T-helper 2 cell (primary cell): ENCODE measurements at regions not wholly inside any gene's neighbourhood (a gene's known extent, or its start where the extent isn't known, plus 50 kb on each side); places are given as distances from the start of the nearest gene placed in this dataset.
"Not testable (repeated sequence)": the region's sequence is repeated elsewhere in the genome, so short reads cannot be mapped to it uniquely, and the experiment has no call there.

Experiments
- DNase-seq, 5 experiments: peaks; one replicate each; pipeline versions ENCODE4 v3.0.0 to v3.0.0-alpha.2; 2012 to 2022

DNA sequence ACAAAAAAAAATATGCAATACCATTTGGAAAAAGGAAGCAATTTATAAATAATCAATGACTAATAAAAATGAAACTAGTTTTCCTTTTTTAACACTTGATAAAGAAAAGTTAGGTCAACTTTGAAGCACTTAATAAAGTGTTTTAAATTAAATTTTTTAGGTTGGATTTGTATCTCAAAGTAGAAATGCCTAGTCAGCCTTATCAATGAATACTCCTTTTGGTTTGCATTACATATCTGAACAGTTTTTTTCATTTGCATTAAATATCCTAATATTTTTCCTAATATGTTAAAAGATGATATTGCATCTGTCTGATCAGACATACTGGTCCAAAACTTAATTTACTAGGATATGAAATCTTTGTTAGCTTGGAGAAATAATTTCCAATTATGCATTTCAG, 155.8 kb upstream of the ZFP42 start:
- no peak for DNase-seq

GRCh38 chr4:187840814-187841213, 154.8 kb upstream of the ZFP42 start:
- no peak for DNase-seq

DNA sequence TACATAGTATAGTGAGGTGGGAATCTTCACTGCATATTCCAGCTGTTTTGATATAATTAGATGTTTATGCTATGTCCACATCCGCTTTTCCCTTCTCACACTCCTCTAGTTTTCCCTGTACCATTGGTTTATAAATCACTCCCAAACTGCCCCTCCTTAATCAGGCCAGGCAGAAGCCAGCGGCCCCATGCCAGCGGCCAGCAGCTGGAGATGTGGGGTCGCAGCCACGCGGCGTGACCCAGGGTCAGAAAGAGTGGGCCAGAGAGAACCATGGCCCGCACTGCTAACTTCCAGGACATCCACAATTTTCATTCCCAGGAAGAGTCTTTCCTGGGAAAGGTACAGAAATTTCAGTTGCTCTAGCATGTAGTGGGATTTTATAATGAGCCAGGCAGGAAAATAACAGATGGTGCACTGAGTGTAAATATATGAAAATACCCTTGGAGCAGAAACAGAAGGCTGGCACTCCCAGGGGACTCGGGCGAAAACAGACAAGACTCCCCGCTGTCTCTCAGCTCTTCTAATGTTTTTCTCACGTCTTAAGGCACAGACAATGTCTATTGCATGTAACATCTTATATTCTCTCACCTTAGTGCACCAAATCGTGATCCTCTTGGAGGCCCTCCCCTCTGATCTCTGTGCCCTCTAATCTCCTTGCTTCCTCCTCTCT, 145.9 kb upstream of the ZFP42 start:
- no peak for DNase-seq

- no peak for DNase-seq
These were observed 129.7 kb upstream of the ZFP42 start for GRCh38 chr4:187865914-187866313.

- DNase-seq: no peak
These were observed 112.5 kb upstream of the ZFP42 start for GRCh38 chr4:187883049-187883448.

DNA sequence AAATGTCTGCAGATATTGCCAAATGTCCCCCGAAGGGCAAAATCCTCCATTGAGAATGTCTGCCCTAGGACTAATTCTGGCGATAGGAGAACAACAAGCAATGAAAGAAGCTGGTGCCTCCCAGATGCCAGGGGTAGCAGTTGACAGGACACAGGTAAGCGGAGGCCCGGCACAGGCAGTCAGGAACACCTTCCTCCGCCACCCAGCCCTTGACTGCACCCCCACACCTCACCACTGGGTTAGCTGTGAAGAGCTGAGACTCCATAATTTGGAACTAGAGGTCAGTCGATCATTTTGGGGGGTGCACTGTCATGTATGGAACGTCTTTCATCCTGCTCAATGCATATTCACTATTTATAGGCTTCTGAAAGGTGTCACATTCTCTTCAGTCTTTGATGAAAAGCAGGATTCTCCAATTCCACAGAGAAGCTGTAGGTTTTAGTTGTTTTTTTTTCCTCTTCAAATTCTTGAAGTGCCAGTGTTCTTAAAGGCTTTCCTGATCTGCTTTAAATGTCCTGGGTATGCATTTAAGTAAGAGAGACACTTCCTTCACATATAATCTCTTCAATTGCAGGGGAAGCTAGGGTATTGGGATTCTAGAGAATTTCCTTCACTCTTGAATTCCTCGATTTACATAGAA, 111.6 kb upstream of the ZFP42 start:
- DNase-seq: no peak

DNA sequence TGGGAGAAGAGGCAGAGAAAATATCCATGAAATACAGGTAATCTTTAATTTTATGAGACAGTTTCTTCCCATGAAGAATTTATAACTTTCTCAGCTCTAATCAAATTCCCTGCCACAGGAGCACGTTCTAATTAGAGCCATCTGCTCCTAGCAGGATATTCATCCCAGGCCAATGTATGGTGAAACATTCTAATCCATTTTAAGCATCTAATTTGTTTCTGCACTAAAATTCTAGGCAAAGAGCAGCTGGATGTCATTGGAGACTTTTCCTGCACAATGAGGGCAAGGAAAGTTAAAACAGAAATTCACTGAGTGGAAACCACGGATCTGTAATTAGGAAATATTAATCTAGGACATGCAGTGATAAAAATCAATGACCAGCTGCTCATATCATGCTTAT, 107.7 kb upstream of the ZFP42 start:
- DNase-seq: no peak

GRCh38 chr4:187889651-187890050, 105.9 kb upstream of the ZFP42 start:
- DNase-seq: no peak

DNA sequence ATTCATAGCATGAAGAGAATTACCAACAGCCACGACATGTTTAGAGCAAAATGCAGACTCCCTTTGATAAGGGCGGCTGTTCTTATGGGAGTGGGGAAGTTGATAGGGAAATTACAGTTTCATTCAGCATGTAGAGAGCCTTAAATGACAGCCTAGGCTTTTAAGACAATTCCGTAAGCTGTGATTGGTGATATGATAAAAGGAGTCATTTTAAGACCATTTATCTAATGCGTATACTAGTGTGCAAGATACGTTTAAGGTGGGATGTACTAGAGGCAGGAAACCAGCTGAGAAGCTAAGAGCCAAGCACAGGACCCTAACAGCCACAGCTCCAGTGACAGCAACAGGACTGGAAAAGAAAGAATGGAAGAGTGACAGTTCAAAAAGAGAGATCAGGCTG, 102.2 kb upstream of the ZFP42 start:
- no peak for DNase-seq

GRCh38 chr4:187903106-187903505, 92.5 kb upstream of the ZFP42 start:
- no peak for DNase-seq

GRCh38 chr4:187903700-187904099, 91.9 kb upstream of the ZFP42 start:
- DNase-seq: no peak

DNA sequence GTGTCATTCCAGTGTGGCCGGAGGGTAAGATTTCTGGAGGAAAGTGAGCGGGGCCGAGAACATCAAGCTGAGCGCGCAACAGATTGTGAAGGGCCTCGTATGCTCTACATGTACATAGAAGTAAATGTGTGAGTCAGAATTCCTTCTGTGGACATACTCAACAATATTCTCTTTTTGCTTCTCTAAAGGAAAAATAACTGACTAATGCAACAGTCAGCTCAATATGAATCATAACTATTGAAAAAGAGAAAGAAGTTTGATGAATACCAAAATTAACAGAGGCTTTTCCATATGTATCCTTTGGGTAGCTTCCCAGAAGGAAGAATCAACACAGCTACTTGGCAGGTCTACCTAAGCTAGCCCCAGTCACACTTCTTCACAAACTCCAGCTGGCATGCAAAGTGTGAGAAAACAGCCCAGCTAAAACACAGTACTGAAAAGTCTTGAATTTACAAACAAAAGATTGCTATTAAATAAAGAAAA, 87.5 kb upstream of the ZFP42 start:
- DNase-seq: no peak

DNA sequence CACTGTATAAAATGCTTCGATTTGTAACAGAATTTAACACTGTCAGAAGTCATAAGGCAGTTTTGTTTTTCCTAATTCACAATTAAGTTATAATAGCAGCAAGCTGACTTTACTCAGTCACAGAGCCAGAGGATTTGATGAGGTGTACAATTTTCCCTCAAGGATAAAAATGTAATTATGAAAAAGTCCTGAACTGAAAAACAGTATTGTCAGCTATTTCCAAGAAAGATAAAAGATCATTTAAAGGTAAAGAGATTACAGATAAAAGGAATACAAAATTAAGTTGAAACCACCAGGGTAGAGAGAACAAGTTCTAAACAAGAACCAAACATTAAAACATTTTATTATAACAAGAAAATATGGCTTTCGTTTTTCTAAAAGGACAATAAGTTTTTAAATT, 86.8 kb upstream of the ZFP42 start:
- DNase-seq: no peak

GRCh38 chr4:187910741-187911140, 84.8 kb upstream of the ZFP42 start:
- no peak for DNase-seq

DNA sequence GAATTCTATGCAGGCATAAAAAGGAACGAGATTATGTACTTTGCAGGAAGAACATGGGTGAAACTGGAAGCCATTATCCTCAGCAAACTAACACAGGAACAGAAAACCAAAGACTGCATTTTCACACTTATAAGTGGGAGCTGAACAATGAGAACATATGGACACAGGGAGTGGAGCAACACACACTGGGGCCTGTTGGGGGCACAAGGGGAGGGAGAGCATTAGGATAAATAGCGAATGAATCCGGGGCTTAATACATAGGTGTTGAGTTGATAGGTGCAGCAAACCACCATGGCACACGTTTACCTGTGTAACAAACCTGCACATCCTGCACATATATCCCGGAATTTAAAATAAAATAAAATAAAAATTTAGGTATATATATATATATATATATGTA, 80.2 kb upstream of the ZFP42 start:
- not testable (repeated sequence) for DNase-seq

- DNase-seq: no peak
These were observed 75.6 kb upstream of the ZFP42 start for GRCh38 chr4:187919966-187920365.

DNA sequence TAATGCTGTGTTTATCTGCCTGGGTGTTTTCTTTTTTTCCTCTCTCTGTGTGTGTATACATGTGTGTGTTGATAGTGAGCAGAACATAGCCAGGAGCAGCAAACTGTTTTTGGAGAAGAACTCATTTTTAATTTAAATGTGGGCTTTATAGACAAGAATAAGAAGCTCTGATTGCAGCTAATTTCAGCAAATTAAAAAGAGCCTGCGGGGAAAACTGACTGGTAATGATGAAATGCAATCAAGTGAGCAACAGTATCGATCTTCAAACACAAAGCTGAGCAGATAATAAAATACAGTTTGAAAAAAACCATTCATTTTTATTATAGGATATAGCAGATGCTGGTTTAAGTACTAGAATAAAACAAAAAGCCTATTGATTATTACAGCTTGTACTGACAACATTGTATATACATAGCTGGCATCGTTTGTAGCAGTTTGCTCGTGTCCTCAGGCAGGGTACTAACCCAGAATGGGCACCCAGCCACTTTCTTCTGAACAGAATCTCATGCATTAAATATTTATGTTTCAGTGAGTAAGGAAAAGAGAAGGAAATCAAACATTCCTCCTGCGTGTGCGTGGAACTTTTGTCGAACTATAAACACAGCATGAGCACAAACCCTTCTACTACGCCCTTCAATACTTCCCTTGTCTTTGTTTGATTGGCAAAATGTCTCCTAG, 73.5 kb upstream of the ZFP42 start:
- no peak for DNase-seq

GRCh38 chr4:187929024-187929423, 66.5 kb upstream of the ZFP42 start:
- no peak for DNase-seq

DNA sequence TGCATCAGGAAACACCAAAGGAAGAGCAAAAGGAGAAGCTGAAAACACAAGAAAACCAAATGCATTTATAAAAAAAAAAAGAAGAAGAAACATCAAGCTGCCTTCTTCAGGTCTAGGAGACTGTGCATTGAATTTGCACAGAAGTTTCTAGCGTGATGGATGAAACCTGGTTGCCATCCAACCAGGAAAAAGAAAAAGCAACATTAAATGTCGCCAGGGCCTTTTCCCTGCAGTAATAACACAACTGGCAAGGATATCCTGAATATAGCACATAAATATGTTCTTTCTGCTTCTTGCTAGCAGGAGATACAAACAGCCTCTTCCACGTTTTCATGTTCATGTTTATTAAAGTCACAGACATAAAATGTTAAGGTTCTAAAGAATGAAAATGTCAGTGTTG, 60.8 kb upstream of the ZFP42 start:
- DNase-seq: no peak

DNA sequence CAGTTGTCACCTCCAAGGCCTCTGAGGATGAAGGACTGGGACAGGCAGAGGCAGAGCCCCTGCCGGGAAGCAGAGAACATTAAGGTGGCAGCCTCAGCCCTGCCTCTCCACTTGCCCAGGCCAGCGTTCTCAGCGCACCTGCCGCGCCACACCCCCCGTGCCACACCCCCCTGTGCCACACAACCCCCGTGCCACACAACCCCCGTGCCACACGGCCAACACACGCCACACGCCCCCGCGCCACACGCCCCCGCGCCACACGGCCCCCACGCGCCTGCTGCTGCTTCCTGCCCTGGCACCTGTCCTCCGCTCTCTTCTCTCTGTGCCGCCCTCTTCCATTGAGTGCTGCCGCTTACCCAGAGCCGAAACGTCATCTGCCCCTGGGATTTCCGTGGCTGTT, 58.0 kb upstream of the ZFP42 start:
- no peak for DNase-seq

DNA sequence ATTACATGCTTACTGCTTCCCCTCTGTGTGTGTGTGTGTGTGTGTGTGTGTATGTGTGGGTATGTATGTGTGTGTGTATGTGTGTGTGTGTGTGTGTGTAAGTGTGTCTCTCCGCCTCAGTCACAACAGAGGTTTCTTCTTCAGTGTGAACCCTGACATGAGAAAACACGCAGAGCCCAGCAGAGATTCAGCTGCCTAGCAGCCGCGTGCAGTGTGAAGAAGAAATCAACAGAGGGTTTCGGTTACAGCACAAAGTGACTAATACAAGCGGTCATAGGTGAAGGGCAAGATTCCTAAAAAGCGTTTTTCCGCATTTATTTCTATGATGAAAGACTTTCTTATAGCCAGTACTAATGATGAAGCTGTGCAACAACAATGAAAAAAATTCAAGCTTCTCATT, 55.3 kb upstream of the ZFP42 start:
- no peak for DNase-seq

DNA sequence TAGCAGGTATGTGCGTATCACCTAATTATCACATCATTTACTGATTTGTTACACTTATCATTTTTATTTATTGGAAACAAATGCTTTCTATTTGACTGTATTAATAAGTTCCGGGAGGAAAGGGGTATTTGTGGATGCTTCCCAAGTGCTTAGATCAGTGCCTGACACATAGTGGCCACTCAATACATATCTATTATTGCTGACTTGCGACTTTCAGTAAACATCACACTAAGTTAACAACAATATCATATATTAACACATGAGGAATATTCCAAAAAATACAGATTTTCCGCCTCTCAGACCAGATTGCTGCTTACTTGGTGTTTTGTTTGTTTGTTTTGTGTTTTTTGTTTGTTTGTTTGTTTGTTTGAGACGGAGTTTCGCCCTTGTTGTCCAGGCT, 52.6 kb upstream of the ZFP42 start:
- DNase-seq: no peak

- no peak for DNase-seq
These were observed 51.4 kb upstream of the ZFP42 start for GRCh38 chr4:187944179-187944578.
